HG03439 (cell line): ENCODE measurements at regions not wholly inside any gene's neighbourhood (a gene's known extent, or its start where the extent isn't known, plus 50 kb on each side); places are given as distances from the start of the nearest gene placed in this dataset.
A peak's percentile ranks its signal among the peaks of the same experiment; 100 is the strongest.

ENCODE experiments used
- ATAC-seq: cut with Tn5 transposase; IDR thresholded peaks from one replicate; pipeline ENCODE4 v1.9.1; 2021; ENCODE audit warnings: mild to moderate bottlenecking, moderate library complexity; ENCODE audit not compliant: unreplicated experiment

- no peak for ATAC-seq
Measured at GRCh38 chr4:24248674-24249630, 335.4 kb downstream of the DHX15 start.

GRCh38 chr4:24245491-24245820 lies 338.9 kb downstream of the DHX15 start:
- ATAC-seq = no peak

- no peak for ATAC-seq
Measured at GRCh38 chr4:24244663-24245490, 339.5 kb downstream of the DHX15 start.

- ATAC-seq = no peak
Measured at GRCh38 chr4:24243641-24244040, 340.7 kb downstream of the DHX15 start.

- ATAC-seq = no peak
Measured at GRCh38 chr4:24241511-24241910, 342.8 kb downstream of the DHX15 start.

- no peak for ATAC-seq
Measured at GRCh38 chr4:24240655-24241054, 343.7 kb downstream of the DHX15 start.

- ATAC-seq = no peak
Measured at GRCh38 chr4:24237709-24238108, 346.6 kb downstream of the DHX15 start.

- ATAC-seq = peak; percentile 63
Measured at GRCh38 chr4:24236532-24236931, 346.7 kb upstream of the PPARGC1A start.

- ATAC-seq = no peak
Measured at GRCh38 chr4:24236120-24236519, 346.3 kb upstream of the PPARGC1A start.

- no peak for ATAC-seq
Measured at GRCh38 chr4:24235618-24236017, 345.8 kb upstream of the PPARGC1A start.

GRCh38 chr4:24234288-24234848 lies 344.5 kb upstream of the PPARGC1A start:
- no peak for ATAC-seq

- ATAC-seq = no peak
Measured at GRCh38 chr4:24230955-24231354, 341.1 kb upstream of the PPARGC1A start.

GRCh38 chr4:24229978-24230377 lies 340.1 kb upstream of the PPARGC1A start:
- no peak for ATAC-seq

GRCh38 chr4:24228692-24229091 lies 338.8 kb upstream of the PPARGC1A start:
- ATAC-seq = no peak

GRCh38 chr4:24226667-24227066 lies 336.8 kb upstream of the PPARGC1A start:
- ATAC-seq = no peak

GRCh38 chr4:24226023-24226422 lies 336.2 kb upstream of the PPARGC1A start:
- ATAC-seq = no peak

- ATAC-seq = no peak
Measured at GRCh38 chr4:24224446-24224845, 334.6 kb upstream of the PPARGC1A start.

GRCh38 chr4:24219209-24219608 lies 329.4 kb upstream of the PPARGC1A start:
- ATAC-seq = no peak

- no peak for ATAC-seq
Measured at GRCh38 chr4:24218566-24218965, 328.7 kb upstream of the PPARGC1A start.

- ATAC-seq = no peak
Measured at GRCh38 chr4:24214796-24215195, 324.9 kb upstream of the PPARGC1A start.

GRCh38 chr4:24213961-24214360 lies 324.1 kb upstream of the PPARGC1A start:
- no peak for ATAC-seq

GRCh38 chr4:24212642-24213041 lies 322.8 kb upstream of the PPARGC1A start:
- no peak for ATAC-seq
